Loucy (cell line): ENCODE measurements at regions not wholly inside any gene's neighbourhood (a gene's known extent, or its start where the extent isn't known, plus 50 kb on each side); places are given as distances from the start of the nearest gene placed in this dataset.

Source experiments
- EZH2phosphoT487 ChIP-seq: fragments of 200-600 bp; IDR thresholded peaks from 2 replicates; pipeline ENCODE4 v1.6.1; 2018; ENCODE audit warnings: antibody characterized with exemption, mild to moderate bottlenecking, moderate library complexity, borderline replicate concordance
- TF ChIP-seq, protein P1 (sequence below): fragments of 200-600 bp; sonication (generic); conservative IDR thresholded peaks from 2 replicates; pipeline ENCODE4 v1.5.1; 2014; ENCODE audit warnings: mild to moderate bottlenecking, antibody characterized with exemption, low read length

DNA sequence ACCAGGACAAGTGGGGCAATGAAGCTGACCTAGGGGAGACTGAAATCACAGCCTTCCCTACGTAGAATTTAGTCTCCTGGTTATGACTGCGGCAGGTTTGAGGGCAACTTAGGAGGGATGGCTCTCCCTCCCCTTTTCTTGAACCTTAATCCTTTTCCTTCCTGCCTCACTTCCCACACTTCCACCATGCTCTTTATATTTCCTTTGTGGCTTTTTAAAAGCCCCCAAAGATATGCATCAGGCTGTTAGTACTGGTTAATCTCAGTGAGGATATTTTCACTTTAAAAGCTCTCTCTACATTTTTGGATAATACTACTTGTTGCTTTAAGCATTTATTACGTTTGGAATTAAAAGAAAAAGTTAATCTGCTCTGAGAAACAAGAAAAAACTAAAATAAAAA lies 339.2 kb downstream of the SOX2 start:
- TF ChIP-seq, protein P1, sequence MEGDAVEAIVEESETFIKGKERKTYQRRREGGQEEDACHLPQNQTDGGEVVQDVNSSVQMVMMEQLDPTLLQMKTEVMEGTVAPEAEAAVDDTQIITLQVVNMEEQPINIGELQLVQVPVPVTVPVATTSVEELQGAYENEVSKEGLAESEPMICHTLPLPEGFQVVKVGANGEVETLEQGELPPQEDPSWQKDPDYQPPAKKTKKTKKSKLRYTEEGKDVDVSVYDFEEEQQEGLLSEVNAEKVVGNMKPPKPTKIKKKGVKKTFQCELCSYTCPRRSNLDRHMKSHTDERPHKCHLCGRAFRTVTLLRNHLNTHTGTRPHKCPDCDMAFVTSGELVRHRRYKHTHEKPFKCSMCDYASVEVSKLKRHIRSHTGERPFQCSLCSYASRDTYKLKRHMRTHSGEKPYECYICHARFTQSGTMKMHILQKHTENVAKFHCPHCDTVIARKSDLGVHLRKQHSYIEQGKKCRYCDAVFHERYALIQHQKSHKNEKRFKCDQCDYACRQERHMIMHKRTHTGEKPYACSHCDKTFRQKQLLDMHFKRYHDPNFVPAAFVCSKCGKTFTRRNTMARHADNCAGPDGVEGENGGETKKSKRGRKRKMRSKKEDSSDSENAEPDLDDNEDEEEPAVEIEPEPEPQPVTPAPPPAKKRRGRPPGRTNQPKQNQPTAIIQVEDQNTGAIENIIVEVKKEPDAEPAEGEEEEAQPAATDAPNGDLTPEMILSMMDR: no peak
- no peak for TF ChIP-seq EZH2phosphoT487
